Islet of Langerhans (tissue), 1 donor: ENCODE measurements at regions not wholly inside any gene's neighbourhood (a gene's known extent, or its start where the extent isn't known, plus 50 kb on each side); places are given as distances from the start of the nearest gene placed in this dataset.

Experiments
- FAIRE-seq: peaks from one replicate; lab custom pipeline; 2011; peaks lifted over from hg19 to GRCh38; lab: Jason Lieb, UNC

- no peak for FAIRE-seq
Observed at GRCh38 chr9:118521261-118521660, 817.1 kb downstream of the TLR4 start.

GRCh38 chr9:118522093-118523028 is 818.2 kb downstream of the TLR4 start:
- no peak for FAIRE-seq

GRCh38 chr9:118527261-118527660 is 823.1 kb downstream of the TLR4 start:
- FAIRE-seq, result no peak

- FAIRE-seq, result no peak
Observed at GRCh38 chr9:118529210-118529609, 825.0 kb downstream of the TLR4 start.

- no peak for FAIRE-seq
Observed at GRCh38 chr9:118529624-118530214, 825.5 kb downstream of the TLR4 start.

GRCh38 chr9:118532592-118532991 is 828.4 kb downstream of the TLR4 start:
- no peak for FAIRE-seq

- FAIRE-seq, result no peak
Observed at GRCh38 chr9:118533101-118533500, 828.9 kb downstream of the TLR4 start.

GRCh38 chr9:118533850-118534249 is 829.6 kb downstream of the TLR4 start:
- no peak for FAIRE-seq

- no peak for FAIRE-seq
Observed at GRCh38 chr9:118536153-118536552, 832.0 kb downstream of the TLR4 start.

- FAIRE-seq, result no peak
Observed at GRCh38 chr9:118538959-118539358, 830.3 kb downstream of the BRINP1 start.

GRCh38 chr9:118553465-118553864 is 815.8 kb downstream of the BRINP1 start:
- FAIRE-seq, result no peak

- FAIRE-seq, result no peak
Observed at GRCh38 chr9:118554987-118555386, 814.2 kb downstream of the BRINP1 start.

- FAIRE-seq, result no peak
Observed at GRCh38 chr9:118558026-118558425, 811.2 kb downstream of the BRINP1 start.

GRCh38 chr9:118558891-118559290 is 810.3 kb downstream of the BRINP1 start:
- FAIRE-seq, result no peak

- no peak for FAIRE-seq
Observed at GRCh38 chr9:118561051-118561450, 808.2 kb downstream of the BRINP1 start.

GRCh38 chr9:118563677-118564076 is 805.6 kb downstream of the BRINP1 start:
- FAIRE-seq, result no peak

- FAIRE-seq, result no peak
Observed at GRCh38 chr9:118567861-118568260, 801.4 kb downstream of the BRINP1 start.

- no peak for FAIRE-seq
Observed at GRCh38 chr9:118568704-118569103, 800.5 kb downstream of the BRINP1 start.

GRCh38 chr9:118569148-118569547 is 800.1 kb downstream of the BRINP1 start:
- FAIRE-seq, result no peak

GRCh38 chr9:118570066-118570465 is 799.2 kb downstream of the BRINP1 start:
- no peak for FAIRE-seq

- FAIRE-seq, result no peak
Observed at GRCh38 chr9:118575341-118576070, 793.7 kb downstream of the BRINP1 start.

- FAIRE-seq, result no peak
Observed at GRCh38 chr9:118577121-118577520, 792.1 kb downstream of the BRINP1 start.

GRCh38 chr9:118578467-118578866 is 790.8 kb downstream of the BRINP1 start:
- FAIRE-seq, result no peak
